ENCODE measurements at regions not wholly inside any gene's neighbourhood (a gene's known extent, or its start where the extent isn't known, plus 50 kb on each side); places are given as distances from the start of the nearest gene placed in this dataset.
A peak's percentile ranks its signal among the peaks of the same experiment; 100 is the strongest.
"Not testable (repeated sequence)": the region's sequence is repeated elsewhere in the genome, so short reads cannot be mapped to it uniquely, and the experiment has no call there.

GRCh38 chr16:70014915-70015314, 63.8 kb downstream of the CLEC18A start:
- DNase-seq; H3K4me1 ChIP-seq; H3K27ac ChIP-seq; H3K27me3 ChIP-seq; intact Hi-C loops (cut with DNase I); H3K36me3 ChIP-seq (replicated peaks in 1 of 2; ENCODE audit: insufficient read depth in 1 of 2, low read depth in 2 of 2); H3K4me3 ChIP-seq; H3K9me3 ChIP-seq: not testable (repeated sequence)
- peak; percentile 43 for ATAC-seq
- whole genome bisulfite sequencing, 2 donors = 83 to 87% methylated on average over 5 to 6 of the region's 6 CpGs

GRCh38 chr16:70016751-70017150, 65.6 kb downstream of the CLEC18A start:
- WGBS, 2 donors = 72 to 77% methylated on average over 4 to 5 of the region's 5 CpGs
- H3K4me3 ChIP-seq; H3K27ac ChIP-seq; H3K9me3 ChIP-seq; DNase-seq; intact Hi-C loops (cut with DNase I); H3K4me1 ChIP-seq; H3K36me3 ChIP-seq (replicated peaks in 1 of 2; ENCODE audit: insufficient read depth in 1 of 2, low read depth in 2 of 2); ATAC-seq; H3K27me3 ChIP-seq: not testable (repeated sequence)

DNA sequence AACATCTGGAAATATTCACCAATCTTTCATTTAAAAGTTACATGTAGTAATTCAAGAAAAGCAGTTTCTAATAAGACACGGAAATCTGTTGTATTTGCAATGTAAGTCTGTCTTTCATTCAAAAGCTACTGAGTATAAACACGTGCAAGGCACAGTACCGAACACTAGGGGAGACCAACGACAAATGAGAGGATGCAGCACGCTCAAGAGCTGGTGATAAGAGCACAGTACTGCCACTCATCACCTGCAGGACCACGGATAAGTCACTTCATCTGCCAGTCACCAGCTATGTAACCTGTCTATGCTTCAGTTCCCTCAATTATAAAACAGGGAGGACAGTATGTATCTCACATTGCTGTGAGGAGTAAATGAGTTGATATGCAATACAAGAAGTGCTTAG, 67.1 kb downstream of the CLEC18A start:
- WGBS, 2 donors = 38 to 40% methylated on average over 5 to 6 of the region's 6 CpGs
- H3K36me3 ChIP-seq (replicated peaks in 1 of 2; ENCODE audit: insufficient read depth in 1 of 2, low read depth in 2 of 2) = peaks cover 0 to 6% of the 10 kb centered on the region in 2 donors
- no peaks in the 10 kb centered on the region for H3K9me3 ChIP-seq
- DNase-seq (peak in 3 of 4 donors; percentile 12 to 31 (median 14)), ATAC-seq (peak; percentile 51)
- H3K4me3 ChIP-seq = no peak overlapping the region
- intact Hi-C loops (cut with DNase I) = no loop called here
- TF ChIP-seq POLR2A (IDR thresholded peaks at IDR 0.05) = no peak
- peak in 2 of 7 experiments; percentile 21 to 28 for TF ChIP-seq CTCF (IDR thresholded peaks at IDR 0.05)
- no peaks in the 10 kb centered on the region for H3K4me1 ChIP-seq
- no peak overlapping the region for H3K27ac ChIP-seq
- no peaks in the 10 kb centered on the region for H3K27me3 ChIP-seq

GRCh38 chr16:70023207-70023606, 72.1 kb downstream of the CLEC18A start:
- DNase-seq; H3K36me3 ChIP-seq (replicated peaks in 1 of 2; ENCODE audit: insufficient read depth in 1 of 2, low read depth in 2 of 2); H3K4me1 ChIP-seq; H3K4me3 ChIP-seq; H3K9me3 ChIP-seq; H3K27me3 ChIP-seq; H3K27ac ChIP-seq; intact Hi-C loops (cut with DNase I): not testable (repeated sequence)
- peak; percentile 78 for ATAC-seq
- WGBS, 2 donors = 31 to 34% methylated on average over 5 of the region's 5 CpGs

GRCh38 chr16:70023956-70024355, 72.8 kb downstream of the CLEC18A start:
- H3K27me3 ChIP-seq; H3K27ac ChIP-seq; H3K4me3 ChIP-seq; H3K9me3 ChIP-seq; H3K36me3 ChIP-seq (replicated peaks in 1 of 2; ENCODE audit: insufficient read depth in 1 of 2, low read depth in 2 of 2); intact Hi-C loops (cut with DNase I); H3K4me1 ChIP-seq; ATAC-seq; DNase-seq: not testable (repeated sequence)
- 85 to 98% methylated on average over 5 of the region's 5 CpGs for WGBS, 2 donors

DNA sequence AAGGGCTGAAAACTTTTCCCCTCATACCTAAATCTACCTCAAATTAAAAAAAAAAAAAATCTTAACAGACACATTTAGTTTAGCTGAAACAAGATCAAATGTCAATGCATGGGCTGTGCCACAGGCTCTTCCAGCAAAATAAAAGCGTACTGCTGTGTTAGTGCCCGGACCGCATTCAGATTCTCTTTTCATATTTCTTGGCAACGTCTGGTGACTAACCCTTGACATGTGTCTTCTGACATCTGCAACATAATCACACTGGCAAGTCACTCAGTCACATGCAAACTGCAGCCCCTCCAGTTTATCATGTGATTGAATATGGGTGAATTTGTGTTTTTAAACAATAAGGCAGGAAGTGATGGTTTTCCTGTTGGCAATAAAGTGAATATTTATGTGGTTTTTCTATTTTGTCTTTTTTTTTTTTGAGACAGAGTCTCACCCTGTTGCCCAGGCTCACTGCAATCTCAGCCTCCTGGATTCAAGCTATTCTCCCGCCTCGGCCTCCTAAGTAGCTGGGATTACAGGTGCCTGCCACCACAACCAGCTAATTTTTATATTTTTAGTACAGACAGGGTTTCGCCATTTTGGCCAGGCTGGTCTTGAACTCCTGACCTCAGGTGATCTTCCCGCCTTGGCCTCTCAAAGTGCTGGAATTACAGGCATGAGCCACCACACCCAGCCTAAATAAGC, 75.2 kb downstream of the CLEC18A start:
- DNase-seq; H3K4me1 ChIP-seq; intact Hi-C loops (cut with DNase I); H3K9me3 ChIP-seq; H3K36me3 ChIP-seq (replicated peaks in 1 of 2; ENCODE audit: insufficient read depth in 1 of 2, low read depth in 2 of 2); H3K27ac ChIP-seq; H3K4me3 ChIP-seq; H3K27me3 ChIP-seq: not testable (repeated sequence)
- WGBS, 2 donors = 74 to 84% methylated on average over 8 of the region's 8 CpGs
- ATAC-seq = peak; percentile 16

DNA sequence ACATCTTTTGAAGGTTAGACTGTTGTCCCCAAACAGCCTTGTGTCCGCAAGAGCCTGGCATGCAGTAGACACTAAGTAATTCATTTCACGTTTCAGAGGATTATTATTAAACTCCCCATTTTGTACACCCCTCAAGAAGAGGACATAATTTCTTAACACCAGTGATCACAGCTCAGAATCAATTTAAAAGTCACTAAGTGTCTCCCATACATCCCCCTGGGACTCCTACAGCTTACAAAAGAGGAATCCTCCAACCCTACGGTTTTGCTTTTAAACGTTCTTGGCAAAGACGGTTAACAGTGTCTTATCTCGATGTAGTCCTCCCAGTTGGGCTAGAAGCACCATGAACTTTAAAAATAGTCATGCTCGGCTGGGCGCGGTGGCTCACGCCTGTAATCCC, 81.2 kb upstream of the PDPR start:
- H3K27ac ChIP-seq; H3K36me3 ChIP-seq (replicated peaks in 1 of 2; ENCODE audit: insufficient read depth in 1 of 2, low read depth in 2 of 2); H3K4me3 ChIP-seq; DNase-seq; H3K9me3 ChIP-seq; H3K4me1 ChIP-seq; H3K27me3 ChIP-seq; ATAC-seq; intact Hi-C loops (cut with DNase I): not testable (repeated sequence)
- 85 to 92% methylated on average over 10 of the region's 10 CpGs for WGBS, 2 donors

DNA sequence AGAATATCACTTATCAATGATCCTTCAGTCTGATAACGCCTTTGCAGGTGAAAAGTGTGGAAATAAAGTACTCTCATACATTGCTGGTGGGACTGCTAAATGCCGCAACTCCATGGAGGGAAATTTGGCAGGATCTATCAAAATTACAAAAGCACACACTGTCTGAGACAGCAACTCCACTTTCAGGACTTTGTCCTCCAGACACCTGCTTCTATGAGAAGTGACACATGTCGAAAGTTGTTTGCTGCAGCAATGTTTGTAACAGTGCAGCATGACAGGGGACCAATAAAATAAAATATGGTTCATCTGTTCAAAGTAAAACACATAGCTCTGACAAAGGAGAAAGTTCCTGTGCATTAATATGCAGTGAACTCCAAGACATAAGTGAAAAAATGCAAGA, 76.2 kb upstream of the PDPR start:
- H3K9me3 ChIP-seq; H3K4me3 ChIP-seq; ATAC-seq; H3K36me3 ChIP-seq (replicated peaks in 1 of 2; ENCODE audit: insufficient read depth in 1 of 2, low read depth in 2 of 2); intact Hi-C loops (cut with DNase I); H3K27ac ChIP-seq; DNase-seq; H3K27me3 ChIP-seq; H3K4me1 ChIP-seq: not testable (repeated sequence)
- 71% methylated on average over 1 of the region's 3 CpGs for WGBS, 2 donors

DNA sequence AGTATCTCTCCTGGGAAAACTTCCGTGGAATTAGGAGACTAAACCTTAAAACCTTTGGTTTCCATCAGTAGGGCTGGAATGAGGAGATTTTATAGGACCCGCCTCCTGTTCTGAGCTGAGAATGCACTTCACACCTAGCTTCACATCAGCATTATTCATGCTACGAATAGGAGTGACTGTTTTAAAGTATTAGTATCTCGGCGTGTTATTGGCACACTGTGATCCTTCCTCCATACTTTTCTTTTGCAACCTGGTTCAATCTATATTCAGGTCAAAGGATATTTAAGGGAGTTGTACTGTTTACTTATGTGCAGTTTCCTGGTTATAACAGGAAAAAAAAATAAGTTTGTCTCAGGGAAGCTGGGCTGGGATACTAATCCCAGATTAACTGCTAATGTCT, 73.6 kb upstream of the PDPR start:
- 92 to 95% methylated on average over 5 of the region's 5 CpGs for WGBS, 2 donors

DNA sequence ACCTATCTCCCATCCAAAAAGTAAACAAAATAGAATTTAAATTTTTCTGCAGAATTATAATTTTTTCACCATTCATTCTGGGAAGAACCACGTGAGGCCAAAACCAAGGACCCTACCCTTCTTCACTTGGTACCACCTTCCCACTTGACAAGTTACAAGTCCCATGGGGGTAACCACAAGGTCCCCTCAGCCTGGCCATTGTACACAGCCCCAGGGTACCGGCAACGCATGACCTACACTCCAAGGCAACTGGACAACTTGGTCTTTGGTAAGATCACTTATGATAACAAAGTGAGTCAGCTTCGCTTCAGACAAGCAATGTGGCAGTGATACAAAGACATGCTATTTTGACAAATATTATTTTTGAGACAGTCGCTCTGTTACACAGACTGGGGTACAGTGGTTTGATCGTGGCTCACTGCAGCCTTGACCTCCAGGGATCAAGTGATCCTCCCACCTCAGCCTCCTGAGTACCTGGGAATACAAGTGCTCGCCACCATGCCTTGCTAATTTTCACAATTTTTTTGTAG, 70.5 kb upstream of the PDPR start:
- DNase-seq = not testable (repeated sequence)

More for the DNA sequence above, 73.6 kb upstream of the PDPR start:
- H3K4me1 ChIP-seq; intact Hi-C loops (cut with DNase I); H3K36me3 ChIP-seq (replicated peaks in 1 of 2; ENCODE audit: insufficient read depth in 1 of 2, low read depth in 2 of 2); ATAC-seq; H3K27ac ChIP-seq; DNase-seq; H3K4me3 ChIP-seq; H3K9me3 ChIP-seq; H3K27me3 ChIP-seq: not testable (repeated sequence)

GRCh38 chr16:70046560-70046959, 67.6 kb upstream of the PDPR start:
- H3K36me3 ChIP-seq (replicated peaks in 1 of 2; ENCODE audit: insufficient read depth in 1 of 2, low read depth in 2 of 2); H3K4me1 ChIP-seq; DNase-seq; ATAC-seq; H3K9me3 ChIP-seq; H3K27me3 ChIP-seq; intact Hi-C loops (cut with DNase I); H3K4me3 ChIP-seq; H3K27ac ChIP-seq: not testable (repeated sequence)
- 100% methylated on average over 1 of the region's 3 CpGs; no CpG with 5 or more reads in 1 of the 2 donors for WGBS, 2 donors

More for the DNA sequence above, 70.5 kb upstream of the PDPR start:
- H3K27me3 ChIP-seq; H3K36me3 ChIP-seq (replicated peaks in 1 of 2; ENCODE audit: insufficient read depth in 1 of 2, low read depth in 2 of 2); H3K4me3 ChIP-seq; H3K4me1 ChIP-seq; intact Hi-C loops (cut with DNase I); H3K9me3 ChIP-seq; H3K27ac ChIP-seq; ATAC-seq: not testable (repeated sequence)
- 94% methylated on average over 7 of the region's 7 CpGs for WGBS, 2 donors
